GM12864 (cell line): ENCODE measurements at regions not wholly inside any gene's neighbourhood (a gene's known extent, or its start where the extent isn't known, plus 50 kb on each side); places are given as distances from the start of the nearest gene placed in this dataset.

Source experiments
- DNase-seq: peaks from one replicate; pipeline ENCODE4 v3.0.0-alpha.2; 2011; ENCODE audit warnings: low read depth
- H3K4me3 ChIP-seq: 2 replicates; pipeline ENCODE4 v1.5.1; 2011; ENCODE audit warnings: mild to moderate bottlenecking, low read depth, low read length, control low read depth
- CTCF ChIP-seq: IDR thresholded peaks from 2 replicates; pipeline ENCODE4 v1.5.1; 2011; ENCODE audit warnings: low read depth, mild to moderate bottlenecking, moderate library complexity, low read length, control low read depth, inconsistent platforms; ENCODE audit errors: missing control alignments

DNA sequence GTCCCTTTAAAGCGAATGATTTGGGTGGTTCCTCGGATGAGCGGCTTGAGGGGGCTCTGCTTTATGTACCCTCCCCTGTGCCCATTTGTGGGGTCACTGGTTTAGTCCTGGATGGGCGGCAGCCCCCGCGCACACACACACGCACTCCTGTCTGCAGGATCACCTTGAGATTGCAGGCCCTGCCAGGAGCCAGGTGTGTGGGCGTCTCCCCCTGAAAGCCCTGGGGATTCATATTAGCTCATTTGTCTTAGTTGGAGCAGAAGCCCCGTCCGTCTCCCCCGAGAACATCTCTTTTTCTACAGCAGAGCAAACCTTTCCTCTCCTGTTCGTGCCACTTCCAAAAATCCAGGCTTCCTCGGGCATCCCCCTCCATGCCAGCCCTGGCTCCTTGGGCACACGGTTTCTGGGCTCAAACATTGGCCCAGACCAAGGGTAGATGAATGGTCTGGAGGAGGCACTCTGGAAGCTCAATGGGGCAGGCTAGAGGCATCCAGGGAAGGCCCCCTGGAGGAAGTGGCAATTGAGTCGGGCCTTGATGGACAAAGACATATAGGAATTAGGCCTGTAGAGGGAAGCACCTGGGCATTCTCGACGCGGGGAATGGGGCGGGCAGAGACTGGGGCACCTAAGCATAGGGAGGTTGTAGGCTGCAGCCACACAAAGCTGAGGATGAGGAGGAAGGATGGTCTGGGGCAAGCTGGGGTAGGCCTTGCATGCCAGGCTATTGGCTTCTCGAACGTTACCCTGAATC is 218.5 kb upstream of the GSE1 start:
- TF ChIP-seq CTCF, result no peak
- DNase-seq, result no peak
- no peak overlapping the region for H3K4me3 ChIP-seq

DNA sequence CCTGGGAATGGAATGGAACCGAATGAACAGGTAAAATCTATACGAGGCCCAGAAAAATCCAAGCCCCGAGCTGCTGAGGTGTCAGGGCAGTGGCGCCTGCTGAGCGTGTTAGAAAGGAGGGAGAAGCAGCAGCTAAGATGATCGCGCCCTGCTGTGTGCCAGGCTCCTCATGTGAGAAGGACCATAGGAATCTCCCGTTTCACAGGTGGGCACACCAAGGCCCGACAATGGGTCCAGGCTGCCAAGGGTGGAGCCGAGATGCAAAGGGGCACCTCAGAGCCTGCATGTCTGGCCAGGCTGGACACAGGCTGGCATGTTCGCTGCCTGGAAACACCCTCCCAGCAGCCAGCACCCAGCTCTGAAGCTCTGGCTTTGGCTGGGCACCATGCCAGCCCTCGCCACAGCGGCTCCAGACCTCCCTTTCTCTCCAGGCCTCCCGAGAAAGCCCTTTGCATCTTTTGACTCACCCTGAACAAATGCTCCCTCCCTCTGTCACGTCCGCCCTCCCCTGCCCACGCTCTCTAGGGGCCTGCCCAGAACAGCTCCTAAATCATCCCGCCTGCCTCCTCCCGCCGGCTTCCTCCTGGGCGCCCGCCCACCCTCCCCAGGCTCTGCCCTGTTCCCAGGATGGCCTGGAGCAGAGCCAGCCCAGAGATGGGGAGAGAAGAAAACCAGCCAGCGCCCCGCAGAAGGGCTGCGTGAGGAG is 217.8 kb upstream of the GSE1 start:
- no peak for TF ChIP-seq CTCF
- DNase-seq, result no peak

GRCh38 chr16:85395913-85396878 is 216.9 kb upstream of the GSE1 start:
- H3K4me3 ChIP-seq, result no peak overlapping the region
- DNase-seq, result no peak
- no peak for TF ChIP-seq CTCF

More for the DNA sequence above, 217.8 kb upstream of the GSE1 start:
- no peak overlapping the region for H3K4me3 ChIP-seq

DNA sequence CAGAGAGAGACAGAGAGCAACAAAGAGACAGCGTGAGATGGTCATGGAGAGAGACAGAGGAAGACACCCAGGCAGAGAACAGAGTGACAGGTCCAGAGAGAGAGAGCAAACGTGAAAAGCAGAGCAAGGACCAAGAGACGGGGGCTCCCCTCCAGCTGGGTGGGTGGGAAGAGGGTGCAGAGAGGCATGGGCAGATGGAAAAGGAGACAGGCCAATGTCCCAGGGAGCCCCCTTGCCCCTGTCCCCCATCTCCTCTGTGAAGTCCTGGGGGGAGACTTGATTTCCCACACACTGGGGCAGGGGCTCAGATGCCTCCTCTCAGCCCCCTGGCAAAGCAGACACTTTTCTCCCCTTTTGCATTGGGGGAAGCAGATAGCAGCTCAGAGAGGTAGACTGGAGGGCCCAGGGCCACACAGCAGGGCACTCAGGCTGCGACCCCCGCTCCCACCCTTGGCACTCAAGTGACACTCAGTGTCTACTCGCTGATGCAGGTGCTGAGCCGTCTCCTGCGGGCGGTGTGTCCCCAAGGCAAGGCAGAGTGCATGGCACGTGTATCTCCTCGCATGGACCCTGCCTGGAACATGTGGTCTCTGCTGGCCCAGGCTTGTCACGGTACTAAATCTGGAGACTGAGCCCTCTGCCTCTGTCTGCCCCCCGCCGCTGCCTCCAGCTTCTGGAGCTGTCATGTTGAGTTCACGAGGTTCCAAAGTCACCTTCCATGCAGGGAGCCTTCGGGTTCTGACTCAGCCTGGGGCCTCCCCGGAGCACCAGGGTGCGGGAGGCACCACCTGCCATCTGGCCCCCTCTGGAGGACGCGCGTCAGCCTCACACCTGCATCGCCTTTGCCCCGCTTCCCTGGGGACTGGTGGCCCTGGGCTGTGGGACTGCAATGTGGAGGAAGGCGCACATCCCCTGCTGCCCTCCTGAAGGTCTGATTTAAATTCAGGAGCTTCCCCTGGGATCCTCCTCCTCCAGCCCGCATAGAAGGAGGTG is 215.9 kb upstream of the GSE1 start:
- H3K4me3 ChIP-seq, result no peak overlapping the region
- peak; percentile 25 for TF ChIP-seq CTCF
- no peak for DNase-seq

- TF ChIP-seq CTCF, result no peak
- no peak overlapping the region for H3K4me3 ChIP-seq
- DNase-seq, result no peak
Measured at GRCh38 chr16:85398050-85398451, 215.1 kb upstream of the GSE1 start.
